Right atrium auricular region (tissue), 2 donors: ENCODE measurements at regions not wholly inside any gene's neighbourhood (a gene's known extent, or its start where the extent isn't known, plus 50 kb on each side); places are given as distances from the start of the nearest gene placed in this dataset.

Experiments
- DNase-seq: peaks from one replicate; pipeline ENCODE4 v3.0.0-alpha.2; 2019; ENCODE audit warnings: low spot score
- H3K27ac ChIP-seq, 2 donors: fragments of 200-600 bp; sonication (generic); 1 replicate in 1 of 2; 2 replicates in 1 of 2; pipeline ENCODE4 v1.5.1; 2016 to 2019
- H3K27me3 ChIP-seq, 2 donors: fragments of 200-600 bp; sonication (generic); one replicate each; pipeline versions ENCODE4 v1.5.1 to v1.6.0; 2017 to 2019
- H3K36me3 ChIP-seq: fragments of 200-600 bp; sonication (generic); one replicate; pipeline ENCODE4 v1.5.1; 2016
- H3K4me1 ChIP-seq, 2 donors: fragments of 200-600 bp; sonication (generic); one replicate each; pipeline versions ENCODE4 v1.5.1 to v1.6.0; 2017 to 2019
- H3K4me3 ChIP-seq, 2 donors: fragments of 200-600 bp; sonication (generic); 1 replicate in 1 of 2; 2 replicates in 1 of 2; pipeline ENCODE4 v1.5.1; 2017 to 2019; ENCODE audit warnings: mild to moderate bottlenecking in 1 of 2, moderate library complexity in 1 of 2
- H3K9me3 ChIP-seq, 2 donors: fragments of 200-600 bp; sonication (generic); one replicate each; pipeline ENCODE4 v1.5.1; 2019
- CTCF ChIP-seq, 2 donors: fragments of 200-600 bp; sonication (generic); IDR thresholded peaks; one replicate each; pipeline ENCODE4 v1.5.1; 2019; ENCODE audit warnings: antibody characterized with exemption in 2 of 2

GRCh38 chr11:16434036-16434435, 77.7 kb upstream of the SOX6 start:
- H3K9me3 ChIP-seq, result peaks cover 0 to 20% of the 10 kb centered on the region in 2 donors
- no peaks in the 10 kb centered on the region for H3K4me1 ChIP-seq
- H3K4me3 ChIP-seq, result no peak overlapping the region
- TF ChIP-seq CTCF (IDR thresholded peaks at IDR 0.05), result no peak
- no peaks in the 10 kb centered on the region for H3K27me3 ChIP-seq
- no peak for DNase-seq
- H3K27ac ChIP-seq, result no peak overlapping the region
- no peaks in the 10 kb centered on the region for H3K36me3 ChIP-seq

- no peak overlapping the region for H3K4me3 ChIP-seq
- H3K27me3 ChIP-seq, result no peaks in the 10 kb centered on the region
- H3K27ac ChIP-seq, result no peak overlapping the region
- H3K36me3 ChIP-seq, result no peaks in the 10 kb centered on the region
- DNase-seq, result no peak
- H3K4me1 ChIP-seq, result no peaks in the 10 kb centered on the region
- no peak for TF ChIP-seq CTCF (IDR thresholded peaks at IDR 0.05)
- H3K9me3 ChIP-seq, result peaks cover 0 to 30% of the 10 kb centered on the region in 2 donors
Measured at GRCh38 chr11:16430674-16431073, 74.3 kb upstream of the SOX6 start.

- H3K4me1 ChIP-seq, result peaks cover 0 to 3% of the 10 kb centered on the region in 2 donors
- H3K4me3 ChIP-seq, result no peak overlapping the region
- no peaks in the 10 kb centered on the region for H3K27me3 ChIP-seq
- no peak for TF ChIP-seq CTCF (IDR thresholded peaks at IDR 0.05)
- peaks cover 0 to 5% of the 10 kb centered on the region in 2 donors for H3K9me3 ChIP-seq
- H3K27ac ChIP-seq, result no peak overlapping the region
- no peaks in the 10 kb centered on the region for H3K36me3 ChIP-seq
- DNase-seq, result no peak
Measured at GRCh38 chr11:16421826-16422225, 65.5 kb upstream of the SOX6 start.

GRCh38 chr11:16418428-16419097, 62.2 kb upstream of the SOX6 start:
- Histone ChIP-seq H3K36me3 (no peaks in the 10 kb centered on the region), H3K9me3 (no peaks in the 10 kb centered on the region), H3K4me1 (peaks cover 0 to 3% of the 10 kb centered on the region in 2 donors), H3K27ac (no peak overlapping the region), H3K4me3 (no peak overlapping the region), H3K27me3 (no peaks in the 10 kb centered on the region)
- DNase-seq, result no peak
- TF ChIP-seq CTCF (IDR thresholded peaks at IDR 0.05), result no peak

GRCh38 chr11:16412525-16413172, 56.3 kb upstream of the SOX6 start:
- no peak for TF ChIP-seq CTCF (IDR thresholded peaks at IDR 0.05)
- Histone ChIP-seq H3K4me3 (no peak overlapping the region), H3K27ac (no peak overlapping the region), H3K4me1 (no peaks in the 10 kb centered on the region), H3K9me3 (no peaks in the 10 kb centered on the region), H3K27me3 (no peaks in the 10 kb centered on the region), H3K36me3 (no peaks in the 10 kb centered on the region)
- no peak for DNase-seq
